ENCODE measurements at regions not wholly inside any gene's neighbourhood (a gene's known extent, or its start where the extent isn't known, plus 50 kb on each side); places are given as distances from the start of the nearest gene placed in this dataset.
"Not testable (repeated sequence)": the region's sequence is repeated elsewhere in the genome, so short reads cannot be mapped to it uniquely, and the experiment has no call there.

DNA sequence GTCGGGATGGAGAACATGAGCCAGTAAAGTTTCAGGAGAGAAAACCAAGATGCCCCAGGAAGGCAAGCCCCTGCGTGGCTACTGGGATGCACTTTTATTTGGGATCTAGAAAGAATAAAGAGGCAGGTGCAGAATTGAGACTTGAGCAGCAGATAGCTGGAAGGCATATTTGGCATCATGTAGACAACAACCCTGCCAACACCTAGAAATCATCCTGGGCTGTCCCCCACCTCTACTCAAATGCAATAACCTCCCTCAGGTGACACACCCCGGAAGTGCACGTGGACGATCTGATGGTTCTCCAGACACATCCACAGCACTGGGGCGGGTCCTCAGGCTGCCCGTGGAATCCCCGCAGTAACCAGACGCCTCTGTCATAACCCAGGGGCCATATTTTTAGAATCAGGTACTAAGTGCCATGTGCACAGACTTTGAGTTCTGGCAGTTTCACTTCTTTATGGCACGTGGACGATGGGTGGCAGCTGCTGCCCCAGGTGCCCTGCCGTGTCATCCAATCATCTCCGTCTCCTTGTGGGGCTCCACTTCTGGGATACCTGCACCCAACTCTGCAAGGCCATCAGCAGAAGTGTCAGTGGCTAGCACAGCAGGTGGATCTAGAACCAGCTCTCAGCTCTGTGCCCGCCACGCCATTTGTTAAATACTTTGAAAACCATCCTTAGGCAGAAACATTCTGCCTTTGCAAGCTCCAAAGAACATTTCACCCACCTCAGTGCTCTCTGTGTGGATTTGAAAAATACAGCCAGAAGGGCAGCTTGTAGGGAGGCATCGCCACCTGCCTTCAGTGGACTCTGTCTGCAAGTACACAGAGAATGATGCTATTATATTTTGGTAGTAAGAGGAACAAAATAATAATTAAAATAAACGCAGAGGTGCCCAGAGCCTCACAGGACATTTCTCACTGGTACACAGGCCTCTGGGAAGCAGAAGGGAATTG, 771.7 kb upstream of the TMEM132C start:
- TF ChIP-seq CTCF (IDR thresholded peaks at IDR 0.05; ENCODE audit: insufficient read depth, missing control alignments) = no peak
- FAIRE-seq = no peak
- DNase-seq (ENCODE audit: insufficient read length, low spot score) = no peak

GRCh38 chr12:127496255-127496654, 770.7 kb upstream of the TMEM132C start:
- FAIRE-seq (no peak), DNase-seq (ENCODE audit: insufficient read length, low spot score) (no peak)
- no peak for TF ChIP-seq CTCF (IDR thresholded peaks at IDR 0.05; ENCODE audit: insufficient read depth, missing control alignments)

- no peak for TF ChIP-seq CTCF (IDR thresholded peaks at IDR 0.05; ENCODE audit: insufficient read depth, missing control alignments)
- FAIRE-seq (no peak), DNase-seq (ENCODE audit: insufficient read length, low spot score) (no peak)
Measured at GRCh38 chr12:127500512-127501035, 766.4 kb upstream of the TMEM132C start.

DNA sequence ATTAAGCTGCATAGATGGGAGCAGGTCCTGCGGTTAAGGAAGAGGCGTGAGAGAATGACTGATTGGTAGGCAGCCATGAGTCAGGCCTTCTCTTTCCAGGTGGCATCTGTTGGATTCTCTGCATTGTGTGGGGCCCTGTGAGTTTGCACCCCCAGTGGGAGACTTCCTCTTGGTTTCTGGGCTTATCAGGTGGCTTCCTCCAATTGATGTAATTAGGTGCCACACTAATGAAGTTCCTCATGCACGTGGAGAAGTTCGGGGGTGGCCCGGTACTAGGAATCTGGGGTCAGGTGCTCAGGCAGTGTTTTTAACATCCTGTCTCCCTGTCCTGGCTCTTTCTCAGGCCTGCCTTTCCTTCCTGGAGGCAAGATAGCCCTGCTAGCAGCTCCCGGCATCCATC, 765.1 kb upstream of the TMEM132C start:
- DNase-seq (ENCODE audit: insufficient read length, low spot score) (no peak), FAIRE-seq (no peak)
- TF ChIP-seq CTCF (IDR thresholded peaks at IDR 0.05; ENCODE audit: insufficient read depth, missing control alignments) = no peak

- DNase-seq (ENCODE audit: insufficient read length, low spot score) (no peak), FAIRE-seq (no peak)
- TF ChIP-seq CTCF (IDR thresholded peaks at IDR 0.05; ENCODE audit: insufficient read depth, missing control alignments) = no peak
Measured at GRCh38 chr12:127503246-127503645, 763.7 kb upstream of the TMEM132C start.

GRCh38 chr12:127503996-127504395, 763.0 kb upstream of the TMEM132C start:
- not testable (repeated sequence) for DNase-seq (ENCODE audit: insufficient read length, low spot score); FAIRE-seq

DNA sequence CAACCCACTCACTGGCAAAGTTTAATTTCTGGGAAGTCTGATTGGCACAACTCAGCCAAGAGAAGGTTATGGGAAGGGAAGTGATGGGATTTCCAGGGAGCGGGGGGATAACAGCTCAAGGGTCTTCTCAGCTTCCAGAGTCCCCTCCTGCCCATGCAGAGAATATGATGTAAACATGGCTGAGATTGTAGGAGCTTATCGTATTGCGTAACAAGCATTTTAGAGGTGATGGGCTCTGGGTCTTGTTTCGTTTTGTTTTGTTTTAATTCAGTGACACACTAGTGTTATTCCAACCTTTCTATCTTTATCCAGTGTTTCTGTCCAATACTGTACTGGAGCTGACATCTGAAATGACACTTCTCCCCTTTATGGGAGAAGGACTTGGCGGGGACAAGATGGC, 762.1 kb upstream of the TMEM132C start:
- TF ChIP-seq CTCF (IDR thresholded peaks at IDR 0.05; ENCODE audit: insufficient read depth, missing control alignments) = no peak
- no peak for FAIRE-seq
- no peak for DNase-seq (ENCODE audit: insufficient read length, low spot score)
